IMR-90 (cell line): ENCODE measurements at regions not wholly inside any gene's neighbourhood (a gene's known extent, or its start where the extent isn't known, plus 50 kb on each side); places are given as distances from the start of the nearest gene placed in this dataset.

Experiments used
- CEBPB ChIP-seq: IDR thresholded peaks from 2 replicates; pipeline ENCODE4 v1.6.1; 2012; ENCODE audit warnings: low read depth, low read length, improper control_type of control experiment
- POLR2A ChIP-seq: IDR thresholded peaks from 2 replicates; pipeline ENCODE4 v1.6.1; 2012; ENCODE audit warnings: mild to moderate bottlenecking, low read depth, low read length
- RAD21 ChIP-seq: IDR thresholded peaks from 2 replicates; pipeline ENCODE4 v1.6.1; 2012; ENCODE audit warnings: low read length, improper control_type of control experiment
- TF ChIP-seq, protein P1 (sequence below): conservative IDR thresholded peaks from 2 replicates; pipeline ENCODE4 v1.5.1; 2012; ENCODE audit warnings: mild to moderate bottlenecking, low read depth, low read length, improper control_type of control experiment
- TF ChIP-seq, protein P2 (sequence below): fragments of 150-350 bp; IDR thresholded peaks from 2 replicates; pipeline ENCODE4 v1.6.1; 2016; ENCODE audit warnings: low read depth, mild to moderate bottlenecking, low read length, moderate library complexity, borderline replicate concordance

DNA sequence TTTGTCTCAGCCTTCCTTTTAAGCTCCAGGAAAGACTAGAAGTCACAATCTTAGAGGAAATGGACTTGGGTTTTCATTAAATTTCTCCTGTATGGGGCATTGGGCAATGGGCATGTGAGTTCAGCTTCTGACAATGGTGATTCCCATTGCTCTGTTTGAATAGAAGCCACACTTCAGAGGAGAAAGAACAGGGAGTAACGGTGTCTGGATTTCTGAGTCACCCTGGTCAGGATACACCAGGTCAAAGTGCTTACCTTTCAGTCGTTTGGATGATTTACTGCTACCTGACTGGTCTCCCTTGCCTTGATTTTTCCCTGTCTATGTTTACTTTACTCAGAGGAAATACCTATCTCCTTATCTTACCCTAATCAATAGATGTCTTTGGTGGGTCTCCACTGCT, 111.7 kb upstream of the VEPH1 start:
- TF ChIP-seq POLR2A (no peak), CEBPB (no peak), RAD21 (no peak)
- TF ChIP-seq, protein P1, sequence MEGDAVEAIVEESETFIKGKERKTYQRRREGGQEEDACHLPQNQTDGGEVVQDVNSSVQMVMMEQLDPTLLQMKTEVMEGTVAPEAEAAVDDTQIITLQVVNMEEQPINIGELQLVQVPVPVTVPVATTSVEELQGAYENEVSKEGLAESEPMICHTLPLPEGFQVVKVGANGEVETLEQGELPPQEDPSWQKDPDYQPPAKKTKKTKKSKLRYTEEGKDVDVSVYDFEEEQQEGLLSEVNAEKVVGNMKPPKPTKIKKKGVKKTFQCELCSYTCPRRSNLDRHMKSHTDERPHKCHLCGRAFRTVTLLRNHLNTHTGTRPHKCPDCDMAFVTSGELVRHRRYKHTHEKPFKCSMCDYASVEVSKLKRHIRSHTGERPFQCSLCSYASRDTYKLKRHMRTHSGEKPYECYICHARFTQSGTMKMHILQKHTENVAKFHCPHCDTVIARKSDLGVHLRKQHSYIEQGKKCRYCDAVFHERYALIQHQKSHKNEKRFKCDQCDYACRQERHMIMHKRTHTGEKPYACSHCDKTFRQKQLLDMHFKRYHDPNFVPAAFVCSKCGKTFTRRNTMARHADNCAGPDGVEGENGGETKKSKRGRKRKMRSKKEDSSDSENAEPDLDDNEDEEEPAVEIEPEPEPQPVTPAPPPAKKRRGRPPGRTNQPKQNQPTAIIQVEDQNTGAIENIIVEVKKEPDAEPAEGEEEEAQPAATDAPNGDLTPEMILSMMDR: no peak
- TF ChIP-seq, protein P2, sequence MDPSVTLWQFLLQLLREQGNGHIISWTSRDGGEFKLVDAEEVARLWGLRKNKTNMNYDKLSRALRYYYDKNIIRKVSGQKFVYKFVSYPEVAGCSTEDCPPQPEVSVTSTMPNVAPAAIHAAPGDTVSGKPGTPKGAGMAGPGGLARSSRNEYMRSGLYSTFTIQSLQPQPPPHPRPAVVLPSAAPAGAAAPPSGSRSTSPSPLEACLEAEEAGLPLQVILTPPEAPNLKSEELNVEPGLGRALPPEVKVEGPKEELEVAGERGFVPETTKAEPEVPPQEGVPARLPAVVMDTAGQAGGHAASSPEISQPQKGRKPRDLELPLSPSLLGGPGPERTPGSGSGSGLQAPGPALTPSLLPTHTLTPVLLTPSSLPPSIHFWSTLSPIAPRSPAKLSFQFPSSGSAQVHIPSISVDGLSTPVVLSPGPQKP: no peak
